Liver (tissue), 8 donors: ENCODE measurements at regions not wholly inside any gene's neighbourhood (a gene's known extent, or its start where the extent isn't known, plus 50 kb on each side); places are given as distances from the start of the nearest gene placed in this dataset.

Experiments used
- DNase-seq: peaks from one replicate; pipeline ENCODE4 v3.0.0-alpha.2; 2017; ENCODE audit warnings: low spot score
- H3K27ac ChIP-seq, 2 donors: one replicate each; pipeline ENCODE4 v1.7.0; 2013; ENCODE audit warnings: inconsistent platforms in 2 of 2, low read length in 2 of 2, control low read depth in 1 of 2, low read depth in 1 of 2, mild to moderate bottlenecking in 1 of 2
- H3K27me3 ChIP-seq, 4 donors: one replicate each; pipeline versions ENCODE4 v1.6.1 to v1.7.0; 2013; ENCODE audit warnings: low read length in 3 of 4, inconsistent platforms in 1 of 4, mild to moderate bottlenecking in 1 of 4, moderate library complexity in 1 of 4; ENCODE audit not compliant: control insufficient read depth in 4 of 4, insufficient read depth in 4 of 4
- H3K36me3 ChIP-seq, 4 donors: one replicate each; pipeline versions ENCODE4 v1.6.1 to v1.7.0; 2013; ENCODE audit warnings: low read length in 3 of 4, mild to moderate bottlenecking in 3 of 4, low read depth in 1 of 4, moderate library complexity in 1 of 4; ENCODE audit not compliant: control insufficient read depth in 4 of 4, insufficient read depth in 3 of 4
- H3K4me1 ChIP-seq, 4 donors: one replicate each; pipeline versions ENCODE4 v1.6.1 to v1.7.0; 2013; ENCODE audit warnings: low read length in 3 of 4, mild to moderate bottlenecking in 3 of 4, moderate library complexity in 1 of 4; ENCODE audit not compliant: control insufficient read depth in 4 of 4, insufficient read depth in 4 of 4
- H3K4me3 ChIP-seq, 3 donors: one replicate each; pipeline versions ENCODE4 v1.6.1 to v1.7.0; 2013; ENCODE audit warnings: low read length in 3 of 3, control low read depth in 1 of 3, low read depth in 1 of 3, mild to moderate bottlenecking in 1 of 3
- H3K9ac ChIP-seq, 2 donors: one replicate each; pipeline ENCODE4 v1.7.0; 2013; ENCODE audit warnings: low read length in 2 of 2, mild to moderate bottlenecking in 2 of 2, moderate library complexity in 2 of 2, control low read depth in 1 of 2, low read depth in 1 of 2
- H3K9me3 ChIP-seq, 4 donors: one replicate each; pipeline versions ENCODE4 v1.6.1 to v1.7.0; 2013; ENCODE audit warnings: low read length in 3 of 4; ENCODE audit not compliant: control insufficient read depth in 4 of 4
- ATF3 ChIP-seq: IDR thresholded peaks from 2 replicates; pipeline ENCODE4 v1.6.1; 2016; ENCODE audit warnings: antibody characterized with exemption
- CTCF ChIP-seq: fragments of 150-350 bp; IDR thresholded peaks from 2 replicates; pipeline ENCODE4 v1.5.1; 2017; ENCODE audit warnings: improper control_type of control experiment, low read depth, low read length; ENCODE audit not compliant: missing input control
- EGR1 ChIP-seq, 2 donors: IDR thresholded peaks; 2 replicates each; pipeline ENCODE4 v1.6.1; 2016 to 2018; ENCODE audit warnings: antibody characterized with exemption in 2 of 2, low read depth in 2 of 2
- FOXA1 ChIP-seq: IDR thresholded peaks from 2 replicates; pipeline ENCODE4 v1.6.1; 2016; ENCODE audit warnings: antibody characterized with exemption
- FOXA2 ChIP-seq: IDR thresholded peaks from 2 replicates; pipeline ENCODE4 v1.6.1; 2016; ENCODE audit warnings: antibody characterized with exemption
- GABPA ChIP-seq, 2 donors: IDR thresholded peaks in 1 of 2; conservative IDR thresholded peaks in 1 of 2; 2 replicates each; pipeline ENCODE4 v1.6.1; 2016; ENCODE audit warnings: antibody characterized with exemption in 2 of 2, mild to moderate bottlenecking in 1 of 2, moderate library complexity in 1 of 2
- HNF4A ChIP-seq, 2 donors: conservative IDR thresholded peaks; 2 replicates each; pipeline ENCODE4 v1.6.1; 2016; ENCODE audit warnings: antibody characterized with exemption in 2 of 2, mild to moderate bottlenecking in 2 of 2
- HNF4G ChIP-seq: IDR thresholded peaks from 2 replicates; pipeline ENCODE4 v1.6.1; 2016; ENCODE audit warnings: antibody characterized with exemption
- JUND ChIP-seq, 2 donors: IDR thresholded peaks; 2 replicates each; pipeline ENCODE4 v1.6.1; 2016; ENCODE audit warnings: antibody characterized with exemption in 2 of 2
- MAX ChIP-seq: IDR thresholded peaks from 2 replicates; pipeline ENCODE4 v1.6.1; 2016; ENCODE audit warnings: antibody characterized with exemption
- NR2F2 ChIP-seq: IDR thresholded peaks from 2 replicates; pipeline ENCODE4 v1.6.1; 2016; ENCODE audit warnings: antibody characterized with exemption
- RAD21 ChIP-seq, 2 donors: IDR thresholded peaks; 2 replicates each; pipeline ENCODE4 v1.6.1; 2016; ENCODE audit warnings: antibody characterized with exemption in 2 of 2, mild to moderate bottlenecking in 2 of 2
- REST ChIP-seq: IDR thresholded peaks from 2 replicates; pipeline ENCODE4 v1.6.1; 2016; ENCODE audit warnings: antibody characterized with exemption, mild to moderate bottlenecking
- RXRA ChIP-seq, 2 donors: IDR thresholded peaks; 2 replicates each; pipeline ENCODE4 v1.6.1; 2017 to 2018; ENCODE audit warnings: antibody characterized with exemption in 2 of 2, mild to moderate bottlenecking in 1 of 2
- SP1 ChIP-seq: IDR thresholded peaks from 2 replicates; pipeline ENCODE4 v1.6.1; 2018; ENCODE audit warnings: antibody characterized with exemption, mild to moderate bottlenecking
- TAF1 ChIP-seq: conservative IDR thresholded peaks from 2 replicates; pipeline ENCODE4 v1.6.1; 2016; ENCODE audit warnings: antibody characterized with exemption, mild to moderate bottlenecking
- YY1 ChIP-seq: IDR thresholded peaks from 2 replicates; pipeline ENCODE4 v1.6.1; 2016; ENCODE audit warnings: antibody characterized with exemption, mild to moderate bottlenecking
- ZBTB33 ChIP-seq: IDR thresholded peaks from 2 replicates; pipeline ENCODE4 v1.6.1; 2016; ENCODE audit warnings: antibody characterized with exemption
- WGBS: extraction: QIAGEN DNeasy Blood & Tissue Kit; methylation state at CpG from one replicate; pipeline ENCODE4 v1.1.7; 2013; 5-methylcytosine and 5-hydroxymethylcytosine counted together
- donor health status: healthy.
- donor health status: healthy.
- donor health status: healthy.
- donor health status: healthy.
- donor health status: healthy.

GRCh38 chr21:43306391-43306790, 120.5 kb downstream of the SIK1 start:
- Histone ChIP-seq H3K27me3 (no peaks in the 10 kb centered on the region), H3K4me3 (no peak overlapping the region), H3K27ac (no peak overlapping the region), H3K4me1 (peaks cover 0 to 5% (median 5%) of the 10 kb centered on the region in 4 donors), H3K9ac (no peak overlapping the region), H3K9me3 (no peaks in the 10 kb centered on the region), H3K36me3 (no peaks in the 10 kb centered on the region)
- WGBS: 95% methylated on average over 11 of the region's 11 CpGs
- TF ChIP-seq GABPA (IDR thresholded peaks at IDR 0.05 in 1 of 2, conservative IDR thresholded peaks at IDR 0.05 in 1 of 2) (no peak), ZBTB33 (no peak), YY1 (no peak), NR2F2 (no peak), ATF3 (no peak), SP1 (no peak), MAX (no peak), FOXA2 (no peak), HNF4A (conservative IDR thresholded peaks at IDR 0.05) (no peak), HNF4G (no peak), RXRA (IDR thresholded peaks at IDR 0.05) (no peak), RAD21 (IDR thresholded peaks at IDR 0.05) (no peak), FOXA1 (no peak), REST (no peak), TAF1 (no peak), EGR1 (IDR thresholded peaks at IDR 0.05; ENCODE audit: low read depth in 2 of 2) (no peak), CTCF (no peak), JUND (IDR thresholded peaks at IDR 0.05) (no peak)
- DNase-seq: no peak
